ENCODE measurements at regions not wholly inside any gene's neighbourhood (a gene's known extent, or its start where the extent isn't known, plus 50 kb on each side); places are given as distances from the start of the nearest gene placed in this dataset.
A peak's percentile ranks its signal among the peaks of the same experiment; 100 is the strongest.
"Not testable (repeated sequence)": the region's sequence is repeated elsewhere in the genome, so short reads cannot be mapped to it uniquely, and the experiment has no call there.

DNA sequence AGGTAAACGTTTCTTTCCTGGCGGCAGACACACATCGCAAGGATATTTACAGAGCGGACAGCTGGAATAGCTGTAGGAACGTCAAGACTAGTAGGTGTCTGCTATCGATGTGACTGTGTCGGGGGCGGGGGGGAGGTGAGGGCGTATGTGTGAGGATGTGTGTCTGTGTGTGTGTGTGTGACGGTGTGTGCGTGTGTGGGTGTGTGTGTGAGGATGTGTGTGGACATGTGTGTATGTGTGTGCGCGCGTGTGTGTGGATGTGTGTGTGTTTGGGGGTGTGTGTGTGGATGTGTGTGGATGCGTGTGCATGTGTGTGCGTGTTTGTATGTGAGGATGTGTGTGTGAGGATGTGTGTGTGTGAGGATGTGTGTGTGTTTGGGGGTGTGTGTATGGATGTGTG lies 55.4 kb downstream of the PNMA6F start:
- not testable (repeated sequence) for DNase-seq

DNA sequence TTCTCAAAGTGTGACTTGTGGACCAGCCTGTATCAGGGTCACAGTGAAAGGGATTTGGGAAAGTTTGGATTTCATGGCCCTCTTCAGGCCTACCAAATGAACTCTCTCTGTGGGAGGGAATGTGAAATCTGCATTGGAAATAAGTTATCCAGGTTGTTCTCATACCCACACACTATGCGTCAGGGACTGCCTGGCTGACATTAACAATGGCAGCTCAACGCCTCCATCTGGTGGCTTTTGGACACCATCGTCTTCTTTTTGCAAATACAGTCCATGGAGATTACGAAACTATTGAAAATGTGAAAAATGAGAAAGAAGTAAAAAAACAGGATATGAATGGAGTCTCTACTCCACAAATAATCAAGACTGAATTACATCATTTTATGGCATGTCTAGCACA lies 61.1 kb downstream of the PNMA6F start:
- not testable (repeated sequence) for DNase-seq

DNA sequence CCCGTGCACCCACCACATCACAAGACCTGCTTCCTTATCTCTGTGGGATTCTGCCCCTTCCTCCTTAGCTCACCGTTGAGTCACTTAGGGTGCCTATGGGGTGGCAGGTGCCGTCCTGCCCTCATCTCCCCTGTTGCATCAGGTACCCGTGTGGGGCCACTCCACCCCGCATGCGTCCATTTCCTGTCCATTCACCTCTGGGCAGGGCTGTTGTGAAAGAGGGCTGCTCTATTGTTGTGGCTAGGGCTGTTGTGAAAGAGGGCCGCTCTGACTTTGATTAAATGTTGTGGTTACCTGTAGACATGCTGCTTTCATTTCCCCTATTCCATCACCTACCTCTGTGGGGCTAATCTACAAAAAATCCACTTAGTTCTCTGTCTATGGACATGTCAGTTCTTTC lies 68.3 kb downstream of the PNMA6F start:
- DNase-seq = not testable (repeated sequence)

DNA sequence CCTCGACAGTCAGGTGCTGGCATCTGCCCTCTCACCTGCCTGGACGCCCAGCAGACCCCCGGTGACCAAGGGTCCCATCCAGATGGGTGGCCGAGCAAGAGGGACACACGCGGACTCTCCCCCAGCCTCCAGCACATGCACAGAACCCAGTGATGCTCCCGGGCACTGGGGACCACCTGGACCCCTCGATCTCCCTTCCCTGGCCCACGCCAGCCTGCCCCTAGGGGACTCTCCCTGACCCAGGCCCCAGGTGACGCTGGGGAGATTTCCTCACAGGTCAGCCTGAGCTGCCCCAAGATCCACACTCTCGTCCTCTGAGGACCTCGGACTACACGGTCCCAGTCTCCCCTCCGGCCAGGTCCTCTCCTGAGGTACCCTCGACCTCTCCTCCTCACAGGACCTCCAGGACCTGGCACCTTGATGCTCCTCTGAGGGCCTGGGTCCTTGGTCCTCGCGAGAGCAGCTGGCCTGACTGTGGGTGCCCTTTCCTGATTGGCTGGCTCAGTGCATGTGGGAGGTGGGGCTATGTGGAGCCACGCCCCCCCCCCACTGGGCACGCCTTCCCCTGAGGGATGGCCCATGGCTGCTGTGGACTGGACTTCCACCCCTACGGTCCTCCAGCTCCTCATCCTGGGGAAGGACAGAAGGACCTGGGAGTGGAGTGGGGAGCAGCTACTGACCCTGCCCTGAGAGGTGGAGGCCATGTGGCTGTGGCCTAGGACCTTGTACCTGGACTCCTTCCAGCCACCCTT lies 69.0 kb downstream of the PNMA6F start:
- DNase-seq = not testable (repeated sequence)

DNA sequence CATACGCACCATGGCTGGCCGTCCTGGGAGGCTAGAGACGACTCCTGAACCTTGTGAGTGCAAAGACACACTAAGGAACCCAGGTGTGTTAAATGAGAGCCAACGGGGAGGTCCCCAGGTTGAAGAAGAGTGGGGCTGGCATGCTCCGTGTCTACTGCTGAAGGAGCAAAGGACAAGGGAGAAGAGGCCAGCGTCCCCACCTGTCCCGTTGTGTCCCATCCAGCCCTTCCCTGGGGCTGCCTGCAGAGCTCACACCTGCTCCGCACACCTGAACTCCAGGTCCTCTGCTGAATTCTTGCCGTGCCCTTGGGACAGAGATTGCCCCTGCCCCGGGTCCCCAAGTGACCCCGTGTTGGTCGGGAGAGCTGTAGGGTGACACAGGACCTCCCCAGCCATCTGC lies 69.6 kb downstream of the PNMA6F start:
- DNase-seq = not testable (repeated sequence)

DNA sequence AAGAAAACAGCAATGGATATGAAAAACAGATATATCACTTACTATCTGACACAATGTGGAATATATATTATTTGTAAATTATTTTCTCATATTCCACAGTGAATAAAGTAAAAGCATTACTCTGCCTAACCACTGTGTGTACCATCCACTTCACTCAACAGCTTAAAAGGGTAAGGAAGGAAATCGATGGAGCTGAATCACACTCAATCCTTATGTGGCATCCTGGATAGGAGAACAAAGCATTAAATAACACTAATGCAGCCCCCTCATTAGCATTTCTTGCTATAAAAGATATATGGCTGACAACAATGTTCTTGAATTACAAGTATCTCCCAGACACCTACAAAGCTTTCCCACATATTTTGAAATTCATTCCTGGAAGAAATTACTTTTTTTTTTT lies 70.8 kb downstream of the PNMA6F start:
- not testable (repeated sequence) for DNase-seq

DNA sequence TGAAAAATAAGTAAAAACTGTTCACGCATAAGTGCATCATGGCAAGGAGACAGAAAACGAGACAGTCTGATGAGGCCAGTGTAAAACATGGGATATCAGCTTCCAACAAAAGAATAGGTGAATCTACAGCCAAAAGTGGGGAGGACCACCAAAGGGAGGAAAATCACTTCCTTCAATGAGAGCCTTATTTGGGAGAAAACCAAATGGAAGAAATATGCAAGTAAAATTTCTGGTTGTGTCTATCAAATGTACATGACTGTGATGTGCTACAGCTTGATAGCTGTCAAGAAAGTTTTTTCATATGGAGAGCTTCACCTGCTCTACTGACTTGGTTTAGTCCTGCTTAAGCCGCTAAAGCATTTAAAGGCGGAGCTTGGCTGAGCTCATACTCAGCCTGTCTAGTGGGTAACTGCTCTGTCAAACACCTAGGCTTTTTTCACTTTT lies 66.2 kb downstream of the MAGEA1 start:
- DNase-seq = peak; percentile 2

DNA sequence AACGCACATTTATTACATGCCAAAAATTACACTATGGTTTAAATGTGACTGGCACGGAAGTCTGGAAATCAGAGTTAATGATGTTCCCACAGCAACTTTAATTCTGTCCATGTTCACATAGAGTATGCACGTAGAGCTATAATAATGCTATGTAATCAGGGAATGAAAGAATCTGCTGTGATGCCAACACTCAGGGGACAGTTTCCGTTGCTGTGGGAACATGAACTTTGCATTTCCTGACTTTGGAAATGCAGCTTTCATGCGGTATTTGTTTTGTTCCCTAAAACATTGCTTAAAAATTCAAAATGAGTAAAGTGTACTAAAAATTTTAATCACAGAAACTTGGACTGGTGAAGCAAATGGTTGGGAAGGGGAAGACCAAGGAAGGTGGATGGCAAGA lies 65.7 kb downstream of the MAGEA1 start:
- DNase-seq = no peak

DNA sequence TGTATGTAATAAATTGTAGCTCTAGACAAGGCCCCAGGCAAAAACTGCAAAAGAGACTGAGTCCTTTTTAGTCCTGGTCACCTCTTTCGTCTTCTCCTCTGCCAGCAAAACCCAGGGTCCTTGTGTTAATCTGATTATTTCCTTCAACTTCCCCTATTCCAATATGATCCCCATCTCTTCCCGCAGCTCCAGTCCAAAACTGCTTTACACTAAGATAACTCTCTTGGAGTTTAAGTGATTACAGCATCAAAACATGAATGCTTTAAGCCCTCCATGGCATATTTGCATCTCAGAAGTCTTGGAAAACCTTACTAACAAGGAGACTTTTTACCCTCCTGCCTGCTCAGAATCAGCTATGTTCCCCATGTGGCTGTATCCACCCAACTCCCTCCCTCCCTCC lies 59.3 kb downstream of the MAGEA1 start:
- no peak for DNase-seq
